H9 (cell line): ENCODE measurements at regions not wholly inside any gene's neighbourhood (a gene's known extent, or its start where the extent isn't known, plus 50 kb on each side); places are given as distances from the start of the nearest gene placed in this dataset.

Experiments
- DNase-seq: peaks from one replicate; pipeline ENCODE4 v3.0.0-alpha.2; 2017
- H2AFZ ChIP-seq: one replicate; pipeline ENCODE4 v1.6.1; 2013; ENCODE audit warnings: mild to moderate bottlenecking, low read length, control low read depth, moderate library complexity
- H2AK5ac ChIP-seq: 2 replicates; pipeline ENCODE4 v1.6.1; 2013; ENCODE audit warnings: low read length, control low read depth, mixed read lengths; ENCODE audit not compliant: insufficient read length
- H2BK120ac ChIP-seq: one replicate; pipeline ENCODE4 v1.6.1; 2013; ENCODE audit warnings: low read depth, mild to moderate bottlenecking, low read length, control low read depth, inconsistent platforms; ENCODE audit not compliant: poor library complexity, severe bottlenecking
- H2BK12ac ChIP-seq: 2 replicates; pipeline ENCODE4 v1.6.1; 2013; ENCODE audit warnings: low read length, control low read depth, mixed read lengths, low read depth; ENCODE audit not compliant: insufficient read length
- H2BK15ac ChIP-seq: 2 replicates; pipeline ENCODE4 v1.6.1; 2013; ENCODE audit warnings: low read depth, low read length, control low read depth
- H2BK20ac ChIP-seq: one replicate; pipeline ENCODE4 v1.6.1; 2013; ENCODE audit warnings: low read depth, mild to moderate bottlenecking, low read length, control low read depth, inconsistent platforms; ENCODE audit not compliant: poor library complexity, severe bottlenecking
- H2BK5ac ChIP-seq: 2 replicates; pipeline ENCODE4 v1.6.1; 2013; ENCODE audit warnings: low read length, control low read depth, mixed read lengths; ENCODE audit not compliant: insufficient read length
- H3K14ac ChIP-seq: 2 replicates; pipeline ENCODE4 v1.6.1; 2013; ENCODE audit warnings: low read length, control low read depth; ENCODE audit not compliant: insufficient read depth
- H3K18ac ChIP-seq: 2 replicates; pipeline ENCODE4 v1.6.1; 2013; ENCODE audit warnings: low read depth, mild to moderate bottlenecking, mixed read lengths, low read length, control low read depth; ENCODE audit not compliant: insufficient read length
- H3K23ac ChIP-seq: 2 replicates; pipeline ENCODE4 v1.6.1; 2013; ENCODE audit warnings: low read length, control low read depth, mixed read lengths, low read depth; ENCODE audit not compliant: insufficient read length
- H3K23me2 ChIP-seq: 2 replicates; pipeline ENCODE4 v1.6.1; 2013; ENCODE audit warnings: low read depth, mild to moderate bottlenecking, mixed read lengths, low read length, control low read depth; ENCODE audit not compliant: insufficient read length, poor library complexity, severe bottlenecking
- H3K27ac ChIP-seq: 2 replicates; pipeline ENCODE4 v1.5.1; 2013; ENCODE audit warnings: low read length, control low read depth, mixed read lengths, low read depth; ENCODE audit not compliant: insufficient read length
- H3K27me3 ChIP-seq: 2 replicates; pipeline ENCODE4 v1.6.1; 2013; ENCODE audit warnings: low read length, control low read depth, inconsistent platforms; ENCODE audit not compliant: insufficient read depth
- H3K4ac ChIP-seq: 2 replicates; pipeline ENCODE4 v1.6.1; 2013; ENCODE audit warnings: low read depth, mild to moderate bottlenecking, control low read depth, inconsistent platforms, low read length, moderate library complexity
- H3K4me1 ChIP-seq: 2 replicates; pipeline ENCODE4 v1.6.1; 2013; ENCODE audit warnings: low read length, control low read depth, inconsistent platforms; ENCODE audit not compliant: insufficient read depth
- H3K4me2 ChIP-seq: 2 replicates; pipeline ENCODE4 v1.6.1; 2013; ENCODE audit warnings: low read length, control low read depth, mixed read lengths; ENCODE audit not compliant: insufficient read length, insufficient read depth
- H3K56ac ChIP-seq: 2 replicates; pipeline ENCODE4 v1.6.1; 2013; ENCODE audit warnings: low read depth, mild to moderate bottlenecking, mixed read lengths, low read length, control low read depth; ENCODE audit not compliant: insufficient read length
- H3K79me1 ChIP-seq: 2 replicates; pipeline ENCODE4 v1.6.1; 2013; ENCODE audit warnings: low read depth, mild to moderate bottlenecking, moderate library complexity, low read length, control low read depth, inconsistent platforms; ENCODE audit not compliant: insufficient read depth, poor library complexity, severe bottlenecking
- H3K79me2 ChIP-seq: 2 replicates; pipeline ENCODE4 v1.6.1; 2013; ENCODE audit warnings: low read length, control low read depth, inconsistent platforms; ENCODE audit not compliant: insufficient read depth
- H3K9ac ChIP-seq: 2 replicates; pipeline ENCODE4 v1.6.1; 2013; ENCODE audit warnings: low read length, control low read depth, mixed read lengths; ENCODE audit not compliant: insufficient read length; ENCODE audit errors: extremely low read depth
- H3K9me3 ChIP-seq: one replicate; pipeline ENCODE4 v1.6.1; 2013; ENCODE audit warnings: low read depth, low read length, inconsistent platforms; ENCODE audit not compliant: control insufficient read depth
- H3T11ph ChIP-seq: one replicate; pipeline ENCODE4 v1.6.1; 2013; ENCODE audit warnings: mild to moderate bottlenecking, low read length, control low read depth, inconsistent platforms
- H4K20me1 ChIP-seq: one replicate; pipeline ENCODE4 v1.6.1; 2013; ENCODE audit not compliant: control insufficient read depth, insufficient read length, insufficient read depth
- H4K5ac ChIP-seq: 2 replicates; pipeline ENCODE4 v1.6.1; 2013; ENCODE audit warnings: low read depth, mild to moderate bottlenecking, mixed read lengths, low read length, control low read depth; ENCODE audit not compliant: insufficient read length
- H4K8ac ChIP-seq: replicated peaks from 2 replicates; pipeline ENCODE4 v1.6.1; 2013; ENCODE audit warnings: low read length, control low read depth, mixed read lengths, low read depth; ENCODE audit not compliant: insufficient read length
- H4K91ac ChIP-seq: 2 replicates; pipeline ENCODE4 v1.6.1; 2013; ENCODE audit warnings: low read depth, mild to moderate bottlenecking, moderate library complexity, mixed read lengths, low read length, control low read depth; ENCODE audit not compliant: insufficient read length
- H3K27ac Mint-ChIP-seq, 3 experiments: 2 replicates in 2 of 3; 3 replicates in 1 of 3; pipeline ENCODE4 v1.8.0; 2020 to 2021; ENCODE audit warnings: mixed read lengths in 3 of 3, mild to moderate bottlenecking in 1 of 3, moderate library complexity in 1 of 3
- H3K27me3 Mint-ChIP-seq: 2 replicates; pipeline ENCODE4 v1.8.0; 2021; ENCODE audit warnings: low read depth, mild to moderate bottlenecking, moderate library complexity, mixed read lengths
- H3K36me3 Mint-ChIP-seq, 3 experiments: 2 replicates in 2 of 3; 3 replicates in 1 of 3; pipeline ENCODE4 v1.8.0; 2020 to 2021; ENCODE audit warnings: low read depth in 3 of 3, mixed read lengths in 3 of 3; ENCODE audit not compliant: insufficient read depth in 1 of 3
- H3K4me1 Mint-ChIP-seq, 2 experiments: 2 replicates each; pipeline ENCODE4 v1.8.0; 2020; ENCODE audit warnings: mixed read lengths in 2 of 2
- H3K4me3 Mint-ChIP-seq, 2 experiments: 2 replicates in 1 of 2; 3 replicates in 1 of 2; pipeline ENCODE4 v1.8.0; 2020 to 2021; ENCODE audit warnings: mild to moderate bottlenecking in 2 of 2, mixed read lengths in 2 of 2, moderate library complexity in 1 of 2
- H3K9me3 Mint-ChIP-seq, 2 experiments: 2 replicates in 1 of 2; 3 replicates in 1 of 2; pipeline ENCODE4 v1.8.0; 2020; ENCODE audit warnings: mild to moderate bottlenecking in 2 of 2, mixed read lengths in 2 of 2, moderate library complexity in 1 of 2
- WGBS: extraction: QIAGEN DNeasy Blood & Tissue Kit; methylation state at CpG from one replicate; pipeline ENCODE4 v1.1.7; 2013; ENCODE audit warnings: missing lambda C conversion rate, low lambda C conversion rate, mixed read lengths; ENCODE audit not compliant: insufficient read length; ENCODE audit errors: extremely low coverage; 5-methylcytosine and 5-hydroxymethylcytosine counted together
- TF ChIP-seq, protein P1 (sequence below): fragments of 200-600 bp; sonication (generic); conservative IDR thresholded peaks from 3 replicates; pipeline ENCODE4 v1.8.0; 2021; ENCODE audit warnings: antibody characterized with exemption, mild to moderate bottlenecking

DNA sequence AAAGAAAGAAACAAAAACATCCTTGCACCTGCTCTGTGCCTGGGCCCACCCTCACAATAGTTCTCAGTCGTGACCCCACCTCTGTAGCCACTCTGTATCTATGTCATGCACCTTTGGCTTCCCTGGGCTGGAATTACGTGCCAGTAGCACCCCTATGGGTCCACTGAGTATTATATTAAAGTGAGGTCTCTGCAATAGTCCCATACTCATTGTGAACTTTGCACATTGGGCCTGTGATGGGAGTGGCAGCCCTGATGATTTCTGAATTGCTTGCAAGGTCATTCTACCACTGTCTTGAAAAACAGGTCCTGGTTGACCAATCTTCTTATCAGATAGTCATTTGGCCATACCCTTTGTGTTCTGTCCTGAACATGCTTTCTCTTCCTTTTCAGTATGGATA, 1012.1 kb downstream of the RAB28 start:
- Mint-ChIP-seq H3K4me1 (peaks cover 9 to 11% of the 10 kb centered on the region in 2 experiments), H3K4me3 (no peak overlapping the region), H3K9me3 (peaks cover under 1 to 2% of the 10 kb centered on the region in 2 experiments; a peak in 2 of 5 replicates), H3K27ac (no peak overlapping the region), H3K27me3 (no peaks in the 10 kb centered on the region), H3K36me3 (no peaks in the 10 kb centered on the region)
- no peak overlapping the region for H3K9ac ChIP-seq
- no peak overlapping the region for H2AFZ ChIP-seq
- no peak overlapping the region for H3K4ac ChIP-seq
- H3K79me1 ChIP-seq: no peaks in the 10 kb centered on the region
- no peaks in the 10 kb centered on the region for H3K23me2 ChIP-seq
- no peak overlapping the region for H3K4me2 ChIP-seq
- WGBS: no CpG with 5 or more reads among the region's 2 CpGs
- H3T11ph ChIP-seq: no peak overlapping the region
- no peak overlapping the region for H4K5ac ChIP-seq
- H3K56ac ChIP-seq: no peak overlapping the region
- H4K20me1 ChIP-seq: no peaks in the 10 kb centered on the region
- H2BK20ac ChIP-seq: no peak overlapping the region
- TF ChIP-seq, protein P1, sequence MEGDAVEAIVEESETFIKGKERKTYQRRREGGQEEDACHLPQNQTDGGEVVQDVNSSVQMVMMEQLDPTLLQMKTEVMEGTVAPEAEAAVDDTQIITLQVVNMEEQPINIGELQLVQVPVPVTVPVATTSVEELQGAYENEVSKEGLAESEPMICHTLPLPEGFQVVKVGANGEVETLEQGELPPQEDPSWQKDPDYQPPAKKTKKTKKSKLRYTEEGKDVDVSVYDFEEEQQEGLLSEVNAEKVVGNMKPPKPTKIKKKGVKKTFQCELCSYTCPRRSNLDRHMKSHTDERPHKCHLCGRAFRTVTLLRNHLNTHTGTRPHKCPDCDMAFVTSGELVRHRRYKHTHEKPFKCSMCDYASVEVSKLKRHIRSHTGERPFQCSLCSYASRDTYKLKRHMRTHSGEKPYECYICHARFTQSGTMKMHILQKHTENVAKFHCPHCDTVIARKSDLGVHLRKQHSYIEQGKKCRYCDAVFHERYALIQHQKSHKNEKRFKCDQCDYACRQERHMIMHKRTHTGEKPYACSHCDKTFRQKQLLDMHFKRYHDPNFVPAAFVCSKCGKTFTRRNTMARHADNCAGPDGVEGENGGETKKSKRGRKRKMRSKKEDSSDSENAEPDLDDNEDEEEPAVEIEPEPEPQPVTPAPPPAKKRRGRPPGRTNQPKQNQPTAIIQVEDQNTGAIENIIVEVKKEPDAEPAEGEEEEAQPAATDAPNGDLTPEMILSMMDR: no peak
- H3K23ac ChIP-seq: no peak overlapping the region
- no peak overlapping the region for H2BK15ac ChIP-seq
- no peak overlapping the region for H2BK12ac ChIP-seq
- H3K18ac ChIP-seq: no peak overlapping the region
- H4K8ac ChIP-seq: no peak overlapping the region
- H3K27me3 ChIP-seq: no peaks in the 10 kb centered on the region
- H2AK5ac ChIP-seq: no peak overlapping the region
- H3K79me2 ChIP-seq: no peaks in the 10 kb centered on the region
- no peak for DNase-seq
- H3K14ac ChIP-seq: no peak overlapping the region
- H3K27ac ChIP-seq: no peak overlapping the region
- no peaks in the 10 kb centered on the region for H3K4me1 ChIP-seq
- H4K91ac ChIP-seq: no peak overlapping the region
- no peak overlapping the region for H2BK5ac ChIP-seq
- no peak overlapping the region for H2BK120ac ChIP-seq
- H3K9me3 ChIP-seq: no peaks in the 10 kb centered on the region
